Panc1 (cell line): ENCODE measurements at regions not wholly inside any gene's neighbourhood (a gene's known extent, or its start where the extent isn't known, plus 50 kb on each side); places are given as distances from the start of the nearest gene placed in this dataset.

Experiments used
- ATAC-seq: fragments of 200-7000 bp; cut with Tn5 transposase; 2 replicates; pipeline ENCODE4 v1.9.1; 2020; ENCODE audit warnings: mild to moderate bottlenecking, moderate library complexity
- BruUV-seq: library from RNA; stranded (reverse); fragments of 400-500 nt; replicated peaks from 2 replicates; lab custom pipeline; 2021; lab: Mats Ljungman, UMichigan
- CTCF ChIA-PET: fragments of 300-600 bp; sonication (Branson Sonifier 250); formaldehyde crosslinking; loops from one replicate; lab custom pipeline; 2022; ENCODE audit warnings: antibody characterized with exemption; lab: Charles Lee
- POLR2A ChIA-PET: fragments of 300-600 bp; sonication (Branson Sonifier 250); formaldehyde crosslinking; loops from one replicate; lab custom pipeline; 2022; ENCODE audit warnings: antibody characterized with exemption; lab: Charles Lee
- DNase-seq: peaks from one replicate; pipeline ENCODE4 v3.0.0-alpha.2; 2010; ENCODE audit warnings: low read depth, low spot score
- H3K27ac ChIP-seq: 2 replicates; pipeline ENCODE4 v1.5.1; 2011; ENCODE audit warnings: mild to moderate bottlenecking, low read length, inconsistent platforms
- H3K27me3 ChIP-seq: fragments of 200-500 bp; sonication (Bioruptor generic); 2 replicates; pipeline ENCODE4 v1.6.0; 2014; ENCODE audit warnings: low read length, inconsistent platforms; ENCODE audit not compliant: control insufficient read depth, insufficient read depth
- H3K36me3 ChIP-seq: fragments of 200-500 bp; sonication (Bioruptor generic); 2 replicates; pipeline ENCODE4 v1.5.1; 2014; ENCODE audit warnings: inconsistent platforms, mild to moderate bottlenecking, low read length, moderate library complexity; ENCODE audit not compliant: control insufficient read depth, insufficient read depth
- H3K4me1 ChIP-seq: 2 replicates; pipeline ENCODE4 v1.5.1; 2011; ENCODE audit warnings: inconsistent platforms, mild to moderate bottlenecking, low read length, moderate library complexity; ENCODE audit not compliant: control insufficient read depth, insufficient read depth
- H3K4me3 ChIP-seq, 2 experiments: 2 replicates each; pipeline ENCODE4 v1.5.1; 2011 to 2012; ENCODE audit warnings: low read depth in 2 of 2, low read length in 2 of 2, mild to moderate bottlenecking in 2 of 2, inconsistent platforms in 1 of 2, moderate library complexity in 1 of 2
- H3K9me3 ChIP-seq: fragments of 200-500 bp; sonication (Bioruptor generic); 2 replicates; pipeline ENCODE4 v1.5.1; 2014; ENCODE audit warnings: low read depth, mild to moderate bottlenecking, inconsistent platforms, low read length, moderate library complexity; ENCODE audit not compliant: control insufficient read depth, insufficient read depth
- POLR2AphosphoS5 ChIP-seq: IDR thresholded peaks from 2 replicates; pipeline ENCODE4 v1.6.1; 2012; ENCODE audit warnings: mild to moderate bottlenecking, low read depth, low read length, moderate library complexity
- SIN3A ChIP-seq: IDR thresholded peaks from 2 replicates; pipeline ENCODE4 v1.6.1; 2012; ENCODE audit warnings: low read depth, mild to moderate bottlenecking, low read length, moderate library complexity, borderline replicate concordance; ENCODE audit not compliant: insufficient read depth
- TCF7L2 ChIP-seq: IDR thresholded peaks from 2 replicates; pipeline ENCODE4 v1.6.1; 2011; ENCODE audit warnings: mild to moderate bottlenecking, low read depth, low read length, inconsistent platforms
- in situ Hi-C: cut with HindIII; loops from 2 replicates; pipeline ENCODE4 v1.10.0; 2016; ENCODE audit warnings: low sequenced_read_pairs, low pct_unique_long_range_greater_than_20kb
- intact Hi-C: fragments of 100-400 bp; cut with micrococcal nuclease; formaldehyde crosslinking; loops from one replicate; pipeline ENCODE4 v1.10.0; 2022; ENCODE audit not compliant: unreplicated experiment
- TF ChIP-seq, protein P1 (sequence below), 2 experiments: IDR thresholded peaks; 2 replicates each; pipeline ENCODE4 v1.6.1; 2011 to 2012; ENCODE audit warnings: low read depth in 2 of 2, control low read depth in 1 of 2, low read length in 1 of 2, mild to moderate bottlenecking in 1 of 2, moderate library complexity in 1 of 2; ENCODE audit not compliant: insufficient read depth in 1 of 2
- TF ChIP-seq, protein P2 (sequence below): fragments of 450-650 bp; IDR thresholded peaks from 2 replicates; pipeline ENCODE4 v1.5.1; 2017; ENCODE audit warnings: mild to moderate bottlenecking

DNA sequence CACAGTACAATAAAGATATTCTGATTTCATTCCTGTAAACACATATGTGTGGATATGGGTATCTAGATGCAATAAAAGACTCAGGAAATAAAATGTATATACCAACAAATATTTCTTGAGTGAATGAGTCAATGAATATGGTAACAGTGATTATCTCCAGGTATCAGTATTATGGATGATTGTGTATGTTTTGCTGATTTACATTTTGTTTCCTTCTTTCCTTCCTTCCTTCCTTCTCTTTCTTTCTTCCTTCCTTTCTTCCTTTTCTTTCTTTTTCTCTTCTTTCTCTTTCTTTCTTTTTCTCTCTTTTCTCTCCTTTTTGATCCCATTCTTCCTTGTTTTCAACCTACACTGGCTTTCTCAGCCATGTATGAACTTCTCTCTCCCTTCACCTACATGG, 85.3 kb upstream of the DLX6 start:
- DNase-seq (no peak), ATAC-seq (no peak)
- CTCF ChIA-PET: no interaction called here
- in situ Hi-C loops (no loop called here), intact Hi-C loops (no loop called here)
- H3K9me3 ChIP-seq: no peaks in the 10 kb centered on the region
- H3K27ac ChIP-seq: no peak overlapping the region
- no peaks in the 10 kb centered on the region; the same call in 1 of the 2 replicates for H3K27me3 ChIP-seq
- H3K4me3 ChIP-seq: no peak overlapping the region
- POLR2A ChIA-PET: no interaction called here
- BruUV-seq: no TSS peak
- H3K36me3 ChIP-seq: no peaks in the 10 kb centered on the region
- H3K4me1 ChIP-seq: no peaks in the 10 kb centered on the region
- TF ChIP-seq SIN3A (no peak), POLR2AphosphoS5 (no peak), TCF7L2 (no peak)
- TF ChIP-seq, protein P1, sequence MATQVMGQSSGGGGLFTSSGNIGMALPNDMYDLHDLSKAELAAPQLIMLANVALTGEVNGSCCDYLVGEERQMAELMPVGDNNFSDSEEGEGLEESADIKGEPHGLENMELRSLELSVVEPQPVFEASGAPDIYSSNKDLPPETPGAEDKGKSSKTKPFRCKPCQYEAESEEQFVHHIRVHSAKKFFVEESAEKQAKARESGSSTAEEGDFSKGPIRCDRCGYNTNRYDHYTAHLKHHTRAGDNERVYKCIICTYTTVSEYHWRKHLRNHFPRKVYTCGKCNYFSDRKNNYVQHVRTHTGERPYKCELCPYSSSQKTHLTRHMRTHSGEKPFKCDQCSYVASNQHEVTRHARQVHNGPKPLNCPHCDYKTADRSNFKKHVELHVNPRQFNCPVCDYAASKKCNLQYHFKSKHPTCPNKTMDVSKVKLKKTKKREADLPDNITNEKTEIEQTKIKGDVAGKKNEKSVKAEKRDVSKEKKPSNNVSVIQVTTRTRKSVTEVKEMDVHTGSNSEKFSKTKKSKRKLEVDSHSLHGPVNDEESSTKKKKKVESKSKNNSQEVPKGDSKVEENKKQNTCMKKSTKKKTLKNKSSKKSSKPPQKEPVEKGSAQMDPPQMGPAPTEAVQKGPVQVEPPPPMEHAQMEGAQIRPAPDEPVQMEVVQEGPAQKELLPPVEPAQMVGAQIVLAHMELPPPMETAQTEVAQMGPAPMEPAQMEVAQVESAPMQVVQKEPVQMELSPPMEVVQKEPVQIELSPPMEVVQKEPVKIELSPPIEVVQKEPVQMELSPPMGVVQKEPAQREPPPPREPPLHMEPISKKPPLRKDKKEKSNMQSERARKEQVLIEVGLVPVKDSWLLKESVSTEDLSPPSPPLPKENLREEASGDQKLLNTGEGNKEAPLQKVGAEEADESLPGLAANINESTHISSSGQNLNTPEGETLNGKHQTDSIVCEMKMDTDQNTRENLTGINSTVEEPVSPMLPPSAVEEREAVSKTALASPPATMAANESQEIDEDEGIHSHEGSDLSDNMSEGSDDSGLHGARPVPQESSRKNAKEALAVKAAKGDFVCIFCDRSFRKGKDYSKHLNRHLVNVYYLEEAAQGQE (IDR thresholded peaks at IDR 0.05; ENCODE audit: insufficient read depth in 1 of 2, low read depth in 2 of 2, low read length in 1 of 2): no peak
- TF ChIP-seq, protein P2, sequence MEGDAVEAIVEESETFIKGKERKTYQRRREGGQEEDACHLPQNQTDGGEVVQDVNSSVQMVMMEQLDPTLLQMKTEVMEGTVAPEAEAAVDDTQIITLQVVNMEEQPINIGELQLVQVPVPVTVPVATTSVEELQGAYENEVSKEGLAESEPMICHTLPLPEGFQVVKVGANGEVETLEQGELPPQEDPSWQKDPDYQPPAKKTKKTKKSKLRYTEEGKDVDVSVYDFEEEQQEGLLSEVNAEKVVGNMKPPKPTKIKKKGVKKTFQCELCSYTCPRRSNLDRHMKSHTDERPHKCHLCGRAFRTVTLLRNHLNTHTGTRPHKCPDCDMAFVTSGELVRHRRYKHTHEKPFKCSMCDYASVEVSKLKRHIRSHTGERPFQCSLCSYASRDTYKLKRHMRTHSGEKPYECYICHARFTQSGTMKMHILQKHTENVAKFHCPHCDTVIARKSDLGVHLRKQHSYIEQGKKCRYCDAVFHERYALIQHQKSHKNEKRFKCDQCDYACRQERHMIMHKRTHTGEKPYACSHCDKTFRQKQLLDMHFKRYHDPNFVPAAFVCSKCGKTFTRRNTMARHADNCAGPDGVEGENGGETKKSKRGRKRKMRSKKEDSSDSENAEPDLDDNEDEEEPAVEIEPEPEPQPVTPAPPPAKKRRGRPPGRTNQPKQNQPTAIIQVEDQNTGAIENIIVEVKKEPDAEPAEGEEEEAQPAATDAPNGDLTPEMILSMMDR: no peak

DNA sequence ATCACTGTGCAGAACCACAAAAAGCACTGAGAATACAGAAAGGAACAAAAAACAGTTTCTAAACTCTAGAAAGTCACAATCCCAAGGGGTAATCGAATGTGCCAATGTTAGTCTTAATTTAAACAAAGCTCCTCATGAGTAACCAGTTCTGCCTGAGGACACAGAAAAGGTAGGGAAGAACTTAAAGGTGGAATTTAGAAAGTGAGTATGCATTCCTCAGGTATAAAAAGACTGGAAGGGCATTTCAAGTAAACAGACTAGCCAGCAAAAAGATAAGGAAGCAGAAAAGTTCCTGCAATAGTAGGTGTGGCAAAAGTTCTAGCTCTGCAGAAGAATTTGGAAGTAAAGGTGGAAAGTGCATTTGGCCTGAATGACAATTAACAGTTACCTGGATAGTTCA, 84.6 kb upstream of the DLX6 start:
- H3K4me3 ChIP-seq: no peak overlapping the region
- TF ChIP-seq SIN3A: no peak
- TF ChIP-seq TCF7L2: no peak
- TF ChIP-seq, protein P2: no peak
- TF ChIP-seq POLR2AphosphoS5: no peak
- TF ChIP-seq, protein P1 (IDR thresholded peaks at IDR 0.05; ENCODE audit: insufficient read depth in 1 of 2, low read depth in 2 of 2, low read length in 1 of 2): no peak
- in situ Hi-C loops: no loop called here
- no peak overlapping the region for H3K27ac ChIP-seq
- H3K9me3 ChIP-seq: no peaks in the 10 kb centered on the region
- ChIA-PET CTCF (no interaction called here), POLR2A (no interaction called here)
- BruUV-seq: no TSS peak
- H3K4me1 ChIP-seq: no peaks in the 10 kb centered on the region
- intact Hi-C loops: no loop called here
- no peaks in the 10 kb centered on the region for H3K36me3 ChIP-seq
- ATAC-seq: no peak
- no peak for DNase-seq
- no peaks in the 10 kb centered on the region; the same call in 1 of the 2 replicates for H3K27me3 ChIP-seq
